H1 (cell line): ENCODE measurements at regions not wholly inside any gene's neighbourhood (a gene's known extent, or its start where the extent isn't known, plus 50 kb on each side); places are given as distances from the start of the nearest gene placed in this dataset.

Experiments
- EP300 ChIP-seq, 2 experiments: IDR thresholded peaks; 1 replicate in 1 of 2; 2 replicates in 1 of 2; pipeline ENCODE4 v1.6.1; 2011 to 2012; ENCODE audit warnings: low read depth in 2 of 2, low read length in 2 of 2, mild to moderate bottlenecking in 2 of 2, borderline replicate concordance in 1 of 2, inconsistent platforms in 1 of 2, moderate library complexity in 1 of 2
- POLR2A ChIP-seq, 2 experiments: IDR thresholded peaks; 1 replicate in 1 of 2; 2 replicates in 1 of 2; pipeline ENCODE4 v1.6.1; 2011; ENCODE audit warnings: low read depth in 2 of 2, low read length in 2 of 2, mild to moderate bottlenecking in 2 of 2; ENCODE audit errors: control extremely low read depth in 1 of 2
- TBP ChIP-seq: IDR thresholded peaks from 2 replicates; pipeline ENCODE4 v1.6.1; 2011; ENCODE audit warnings: low read depth, low read length, improper control_type of control experiment
- TF ChIP-seq, protein P1 (sequence below), 3 experiments: IDR thresholded peaks; 1 replicate in 2 of 3; 2 replicates in 1 of 3; pipeline versions ENCODE4 v1.5.1 to v1.6.1; 2011; ENCODE audit warnings: low read length in 3 of 3, mild to moderate bottlenecking in 3 of 3, inconsistent platforms in 2 of 3, low read depth in 1 of 3, moderate library complexity in 1 of 3; ENCODE audit not compliant: insufficient read depth in 1 of 3; ENCODE audit errors: control extremely low read depth in 1 of 3

DNA sequence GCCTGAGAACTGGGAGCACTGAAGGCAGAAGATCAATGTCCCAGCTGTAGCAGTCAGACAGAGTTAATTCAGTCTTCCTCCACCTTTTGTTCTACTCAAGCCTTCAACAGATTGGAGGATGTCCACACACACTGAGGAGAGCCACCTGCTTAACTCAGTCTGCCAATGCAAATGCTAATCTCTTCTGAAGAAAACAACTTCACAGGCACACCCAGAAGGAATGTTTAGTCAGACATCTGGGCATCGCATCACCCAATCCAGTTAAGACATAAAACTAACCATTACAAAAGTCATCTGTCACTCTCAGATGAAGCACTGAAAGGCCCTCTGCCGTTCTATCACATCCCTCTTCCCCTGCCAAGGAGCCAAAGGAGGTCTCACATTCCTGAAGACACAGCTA, 173.7 kb downstream of the CENPC start:
- TF ChIP-seq EP300 (IDR thresholded peaks at IDR 0.05; ENCODE audit: borderline replicate concordance in 1 of 2, low read depth in 2 of 2, low read length in 2 of 2) (no peak), POLR2A (IDR thresholded peaks at IDR 0.05; ENCODE audit: control extremely low read depth in 1 of 2, low read depth in 2 of 2, low read length in 2 of 2) (no peak), TBP (no peak)
- TF ChIP-seq, protein P1, sequence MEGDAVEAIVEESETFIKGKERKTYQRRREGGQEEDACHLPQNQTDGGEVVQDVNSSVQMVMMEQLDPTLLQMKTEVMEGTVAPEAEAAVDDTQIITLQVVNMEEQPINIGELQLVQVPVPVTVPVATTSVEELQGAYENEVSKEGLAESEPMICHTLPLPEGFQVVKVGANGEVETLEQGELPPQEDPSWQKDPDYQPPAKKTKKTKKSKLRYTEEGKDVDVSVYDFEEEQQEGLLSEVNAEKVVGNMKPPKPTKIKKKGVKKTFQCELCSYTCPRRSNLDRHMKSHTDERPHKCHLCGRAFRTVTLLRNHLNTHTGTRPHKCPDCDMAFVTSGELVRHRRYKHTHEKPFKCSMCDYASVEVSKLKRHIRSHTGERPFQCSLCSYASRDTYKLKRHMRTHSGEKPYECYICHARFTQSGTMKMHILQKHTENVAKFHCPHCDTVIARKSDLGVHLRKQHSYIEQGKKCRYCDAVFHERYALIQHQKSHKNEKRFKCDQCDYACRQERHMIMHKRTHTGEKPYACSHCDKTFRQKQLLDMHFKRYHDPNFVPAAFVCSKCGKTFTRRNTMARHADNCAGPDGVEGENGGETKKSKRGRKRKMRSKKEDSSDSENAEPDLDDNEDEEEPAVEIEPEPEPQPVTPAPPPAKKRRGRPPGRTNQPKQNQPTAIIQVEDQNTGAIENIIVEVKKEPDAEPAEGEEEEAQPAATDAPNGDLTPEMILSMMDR (IDR thresholded peaks at IDR 0.05; ENCODE audit: control extremely low read depth in 1 of 3, insufficient read depth in 1 of 3, low read depth in 1 of 3, low read length in 3 of 3), result no peak
